Naive thymus-derived CD4-positive, alpha-beta T cell (primary cell): ENCODE measurements at regions not wholly inside any gene's neighbourhood (a gene's known extent, or its start where the extent isn't known, plus 50 kb on each side); places are given as distances from the start of the nearest gene placed in this dataset.

ENCODE experiments used
- ATAC-seq: fragments of 150-1000 bp; cut with Tn5 transposase; 2 replicates; pipeline ENCODE4 v1.10.0; 2021; ENCODE audit warnings: mild to moderate bottlenecking, moderate library complexity
- CTCF ChIA-PET: fragments of 350-600 bp; sonication (Branson Sonifier 250); formaldehyde crosslinking; loops from one replicate; lab custom pipeline; 2021; ENCODE audit warnings: antibody characterized with exemption; lab: Charles Lee
- POLR2A ChIA-PET: fragments of 350-600 bp; sonication (Branson Sonifier 250); formaldehyde crosslinking; loops from one replicate; lab custom pipeline; 2021; ENCODE audit warnings: antibody characterized with exemption, inconsistent platforms; lab: Charles Lee
- DNase-seq, 9 donors: peaks; one replicate each; pipeline versions ENCODE4 v3.0.0 to v3.0.0-alpha.2; 2020 to 2022; ENCODE audit warnings: mixed read lengths in 1 of 9
- H3K27ac ChIP-seq: one replicate; pipeline ENCODE4 v1.7.0; 2013; ENCODE audit warnings: mild to moderate bottlenecking, low read depth, low read length, moderate library complexity
- H3K27me3 ChIP-seq, 2 donors: one replicate each; pipeline ENCODE4 v1.7.0; 2013; ENCODE audit warnings: low read length in 2 of 2, mild to moderate bottlenecking in 2 of 2, moderate library complexity in 2 of 2; ENCODE audit not compliant: control insufficient read depth in 2 of 2, insufficient read depth in 2 of 2
- H3K36me3 ChIP-seq, 3 experiments: 1 replicate in 2 of 3; 2 replicates in 1 of 3; pipeline ENCODE4 v1.7.0; 2013; ENCODE audit warnings: low read length in 3 of 3, mild to moderate bottlenecking in 3 of 3, moderate library complexity in 1 of 3; ENCODE audit not compliant: insufficient read depth in 3 of 3, control insufficient read depth in 2 of 3
- H3K4me1 ChIP-seq, 2 donors: one replicate each; pipeline ENCODE4 v1.7.0; 2013; ENCODE audit warnings: low read length in 2 of 2, mild to moderate bottlenecking in 2 of 2, moderate library complexity in 1 of 2; ENCODE audit not compliant: control insufficient read depth in 2 of 2, insufficient read depth in 2 of 2
- H3K4me3 ChIP-seq: 2 replicates; pipeline ENCODE4 v1.7.0; 2013; ENCODE audit warnings: mild to moderate bottlenecking, low read length
- H3K9me3 ChIP-seq, 3 experiments: 1 replicate in 2 of 3; 2 replicates in 1 of 3; pipeline ENCODE4 v1.7.0; 2013; ENCODE audit warnings: low read length in 3 of 3; ENCODE audit not compliant: control insufficient read depth in 2 of 3
- H3K27ac Mint-ChIP-seq, 9 donors: one replicate each; pipeline ENCODE4 v1.8.0; 2020 to 2022; ENCODE audit warnings: mixed read lengths in 9 of 9, mild to moderate bottlenecking in 8 of 9, moderate library complexity in 5 of 9, inconsistent platforms in 2 of 9
- H3K27me3 Mint-ChIP-seq, 5 donors: one replicate each; pipeline ENCODE4 v1.8.0; 2021 to 2022; ENCODE audit warnings: mixed read lengths in 5 of 5, mild to moderate bottlenecking in 1 of 5
- H3K36me3 Mint-ChIP-seq, 5 donors: one replicate each; pipeline ENCODE4 v1.8.0; 2020 to 2022; ENCODE audit warnings: mixed read lengths in 5 of 5, mild to moderate bottlenecking in 3 of 5, inconsistent platforms in 1 of 5
- H3K4me1 Mint-ChIP-seq, 7 donors: one replicate each; pipeline ENCODE4 v1.8.0; 2020 to 2022; ENCODE audit warnings: mixed read lengths in 7 of 7, mild to moderate bottlenecking in 3 of 7, inconsistent platforms in 1 of 7
- H3K4me3 Mint-ChIP-seq, 10 donors: one replicate each; pipeline ENCODE4 v1.8.0; 2020 to 2022; ENCODE audit warnings: mild to moderate bottlenecking in 10 of 10, mixed read lengths in 10 of 10, moderate library complexity in 6 of 10, inconsistent platforms in 2 of 10
- H3K9me3 Mint-ChIP-seq, 11 donors: one replicate each; pipeline ENCODE4 v1.8.0; 2020 to 2022; ENCODE audit warnings: mixed read lengths in 11 of 11, mild to moderate bottlenecking in 4 of 11, inconsistent platforms in 1 of 11, moderate library complexity in 1 of 11
- intact Hi-C, 2 donors: fragments of 100-400 bp; cut with micrococcal nuclease; formaldehyde crosslinking; loops; one replicate each; pipeline ENCODE4 v1.15.1; 2023

DNA sequence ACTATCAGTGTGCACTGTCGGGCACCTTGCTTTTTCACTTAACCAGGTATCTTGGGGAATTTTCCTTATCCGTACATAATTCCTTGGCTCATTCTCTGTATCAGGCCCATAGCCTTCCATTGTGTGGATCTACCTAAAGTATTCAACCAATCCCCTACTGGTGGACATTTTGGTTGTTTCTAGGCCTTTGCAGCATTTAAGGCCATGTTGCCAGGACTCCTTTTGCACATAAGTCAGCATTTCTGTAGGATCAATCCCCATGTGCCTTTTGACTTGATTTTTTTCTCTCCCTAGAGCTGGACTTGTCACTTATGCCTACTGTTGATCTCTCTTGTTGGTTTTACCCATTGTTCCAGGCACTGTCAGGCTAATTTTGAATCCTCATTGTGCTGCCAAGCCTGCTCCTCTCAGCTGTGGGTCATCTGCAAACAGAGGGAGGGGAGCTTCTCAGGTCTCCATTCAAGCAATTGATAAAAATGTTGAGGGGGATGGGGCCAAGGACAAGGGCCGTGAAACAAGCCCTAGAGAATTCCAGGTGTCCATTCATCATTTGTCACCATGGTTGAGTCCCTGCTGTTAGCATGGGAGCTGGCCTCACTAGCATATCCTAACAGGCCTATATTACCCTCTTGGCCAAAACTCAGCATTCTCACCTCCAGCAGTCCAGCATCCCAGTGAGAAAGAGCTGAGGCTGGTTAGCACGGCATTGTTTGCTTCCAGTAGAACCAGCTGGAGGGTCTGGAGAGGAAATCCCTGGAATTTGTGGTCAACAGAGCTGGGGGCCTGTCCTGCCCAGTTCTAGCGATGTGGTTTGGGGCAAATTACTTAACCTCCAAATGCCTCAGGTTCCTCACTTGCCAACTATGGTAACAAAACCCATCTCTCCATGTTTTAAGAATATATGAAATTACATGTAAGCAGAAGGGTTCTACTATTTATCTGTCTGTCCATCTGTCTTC lies 178.4 kb downstream of the MRPL14 start:
- no peaks in the 10 kb centered on the region for H3K36me3 ChIP-seq
- DNase-seq (no peak), ATAC-seq (no peak)
- CTCF ChIA-PET: no interaction called here
- no peak overlapping the region for H3K27ac ChIP-seq
- Mint-ChIP-seq H3K27me3 (peaks cover 0 to 14% (median 6%) of the 10 kb centered on the region in 5 donors), H3K4me1 (peaks cover 0 to 1% (median 0%) of the 10 kb centered on the region in 7 donors), H3K9me3 (peaks cover 5 to 29% (median 19%) of the 10 kb centered on the region in 11 donors), H3K27ac (no peak overlapping the region), H3K36me3 (peaks cover 0 to 6% (median 0%) of the 10 kb centered on the region in 5 donors), H3K4me3 (no peak overlapping the region)
- intact Hi-C loops: no loop called here
- no peaks in the 10 kb centered on the region for H3K4me1 ChIP-seq
- no peak overlapping the region for H3K4me3 ChIP-seq
- H3K9me3 ChIP-seq: peaks cover 0 to 11% (median 0%) of the 10 kb centered on the region in 3 experiments
- POLR2A ChIA-PET: no interaction called here
- no peaks in the 10 kb centered on the region for H3K27me3 ChIP-seq

DNA sequence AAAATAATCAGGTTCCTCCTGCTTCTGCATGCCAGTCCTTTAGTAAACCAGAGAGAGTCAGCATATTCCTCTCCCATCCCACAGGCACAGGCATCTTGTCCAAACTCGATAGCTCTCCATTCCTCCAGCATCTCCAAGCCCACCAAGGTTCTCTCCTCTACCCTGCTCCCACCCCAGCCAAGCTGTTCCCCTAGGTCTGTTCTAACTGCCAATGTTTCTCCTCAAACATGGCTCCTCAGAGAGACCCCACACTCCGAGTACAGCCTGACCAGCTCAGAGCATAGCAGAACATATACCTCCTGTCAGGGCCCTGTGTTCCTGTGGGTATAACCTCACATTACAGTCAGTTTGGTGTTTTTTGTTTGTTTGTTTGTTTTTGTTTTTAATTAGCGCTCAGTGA lies 177.8 kb downstream of the VEGFA start:
- ChIA-PET POLR2A (no interaction called here), CTCF (no interaction called here)
- Histone ChIP-seq H3K4me1 (no peaks in the 10 kb centered on the region), H3K36me3 (no peaks in the 10 kb centered on the region), H3K27me3 (no peaks in the 10 kb centered on the region), H3K9me3 (peaks cover 0 to 14% (median 0%) of the 10 kb centered on the region in 3 experiments), H3K27ac (no peak overlapping the region), H3K4me3 (no peak overlapping the region)
- Mint-ChIP-seq H3K27ac (no peak overlapping the region), H3K9me3 (peaks cover 5 to 36% (median 19%) of the 10 kb centered on the region in 11 donors), H3K4me1 (peaks cover 0 to 1% (median 0%) of the 10 kb centered on the region in 7 donors), H3K27me3 (peaks cover 0 to 6% (median 3%) of the 10 kb centered on the region in 5 donors), H3K36me3 (peaks cover 0 to 6% (median 0%) of the 10 kb centered on the region in 5 donors), H3K4me3 (no peak overlapping the region)
- intact Hi-C loops: no loop called here
- DNase-seq (no peak), ATAC-seq (no peak)

DNA sequence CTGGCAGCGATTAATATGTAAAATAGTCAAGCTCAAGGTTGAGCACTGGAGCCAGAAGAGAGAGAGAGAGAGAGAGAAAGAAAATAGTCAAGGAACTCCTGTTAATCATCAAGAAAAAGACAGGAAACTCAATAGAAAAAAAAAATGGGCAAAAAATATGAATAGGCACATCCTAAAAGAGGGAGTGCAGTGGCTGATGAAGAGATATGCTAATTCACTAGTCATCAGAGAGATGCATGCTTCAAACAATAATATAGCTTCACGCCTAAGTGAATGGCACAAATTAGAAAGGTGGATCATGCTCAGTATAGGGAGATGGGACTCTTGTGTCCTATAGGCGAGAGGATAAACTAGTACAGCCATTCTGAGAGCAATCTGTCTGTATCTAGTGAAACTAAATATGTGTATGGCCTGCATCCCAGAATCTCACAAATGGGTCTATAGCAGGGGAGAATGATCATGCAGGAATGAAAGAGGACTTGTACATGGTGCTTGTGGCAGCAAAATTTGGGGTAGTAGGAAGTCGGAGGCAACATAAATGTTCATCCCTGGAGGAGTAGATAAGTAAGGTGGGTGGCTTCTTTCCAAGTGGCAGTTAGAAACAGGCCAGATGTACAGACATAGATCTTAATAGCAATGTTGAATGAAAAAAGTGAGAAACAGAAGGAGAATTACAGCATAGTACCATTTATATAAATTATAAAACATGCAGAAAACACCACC lies 176.8 kb downstream of the VEGFA start:
- Histone ChIP-seq H3K36me3 (no peaks in the 10 kb centered on the region), H3K27ac (no peak overlapping the region), H3K4me1 (no peaks in the 10 kb centered on the region), H3K9me3 (peaks cover 0 to 14% (median 0%) of the 10 kb centered on the region in 3 experiments), H3K4me3 (no peak overlapping the region), H3K27me3 (no peaks in the 10 kb centered on the region)
- ChIA-PET CTCF (no interaction called here), POLR2A (no interaction called here)
- H3K4me1 Mint-ChIP-seq: peaks cover 0 to 1% (median 0%) of the 10 kb centered on the region in 7 donors
- intact Hi-C loops: no loop called here
- H3K36me3 Mint-ChIP-seq: peaks cover 0 to 6% (median 0%) of the 10 kb centered on the region in 5 donors
- no peak overlapping the region for H3K27ac Mint-ChIP-seq
- H3K9me3 Mint-ChIP-seq: peaks cover 5 to 40% (median 19%) of the 10 kb centered on the region in 11 donors
- peaks cover 0 to 6% (median 0%) of the 10 kb centered on the region in 5 donors for H3K27me3 Mint-ChIP-seq
- no peak overlapping the region for H3K4me3 Mint-ChIP-seq
- DNase-seq (no peak), ATAC-seq (no peak)

DNA sequence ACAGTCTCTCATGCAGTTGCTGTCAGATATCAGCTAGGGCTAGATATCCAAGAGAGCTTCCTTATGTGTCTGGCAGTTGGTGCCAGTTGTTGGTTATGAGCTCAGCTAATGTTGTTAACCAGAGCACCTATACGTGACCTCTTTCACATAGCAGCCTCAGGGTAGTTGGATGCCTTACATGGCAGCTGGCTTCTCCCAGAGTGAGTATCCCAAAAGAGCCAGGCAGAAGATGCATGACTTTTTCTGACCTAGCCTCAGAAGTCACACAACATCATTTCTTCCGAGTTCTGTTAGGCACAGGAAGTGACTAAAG lies 175.7 kb downstream of the VEGFA start:
- ATAC-seq (no peak), DNase-seq (no peak)
- no peak overlapping the region for H3K27ac ChIP-seq
- no peaks in the 10 kb centered on the region for H3K36me3 ChIP-seq
- no peaks in the 10 kb centered on the region for H3K27me3 ChIP-seq
- no peak overlapping the region for H3K4me3 ChIP-seq
- intact Hi-C loops: no loop called here
- H3K4me3 Mint-ChIP-seq: no peak overlapping the region
- CTCF ChIA-PET: no interaction called here
- H3K27me3 Mint-ChIP-seq: peaks cover 0 to 6% (median 0%) of the 10 kb centered on the region in 5 donors
- peaks cover 0 to 14% (median 0%) of the 10 kb centered on the region in 3 experiments for H3K9me3 ChIP-seq
- peaks cover 0 to under 1% (median 0%) of the 10 kb centered on the region in 7 donors for H3K4me1 Mint-ChIP-seq
- peaks cover 5 to 40% (median 19%) of the 10 kb centered on the region in 11 donors for H3K9me3 Mint-ChIP-seq
- POLR2A ChIA-PET: no interaction called here
- H3K27ac Mint-ChIP-seq: no peak overlapping the region
- no peaks in the 10 kb centered on the region for H3K4me1 ChIP-seq
- H3K36me3 Mint-ChIP-seq: peaks cover 0 to 6% (median 0%) of the 10 kb centered on the region in 5 donors

DNA sequence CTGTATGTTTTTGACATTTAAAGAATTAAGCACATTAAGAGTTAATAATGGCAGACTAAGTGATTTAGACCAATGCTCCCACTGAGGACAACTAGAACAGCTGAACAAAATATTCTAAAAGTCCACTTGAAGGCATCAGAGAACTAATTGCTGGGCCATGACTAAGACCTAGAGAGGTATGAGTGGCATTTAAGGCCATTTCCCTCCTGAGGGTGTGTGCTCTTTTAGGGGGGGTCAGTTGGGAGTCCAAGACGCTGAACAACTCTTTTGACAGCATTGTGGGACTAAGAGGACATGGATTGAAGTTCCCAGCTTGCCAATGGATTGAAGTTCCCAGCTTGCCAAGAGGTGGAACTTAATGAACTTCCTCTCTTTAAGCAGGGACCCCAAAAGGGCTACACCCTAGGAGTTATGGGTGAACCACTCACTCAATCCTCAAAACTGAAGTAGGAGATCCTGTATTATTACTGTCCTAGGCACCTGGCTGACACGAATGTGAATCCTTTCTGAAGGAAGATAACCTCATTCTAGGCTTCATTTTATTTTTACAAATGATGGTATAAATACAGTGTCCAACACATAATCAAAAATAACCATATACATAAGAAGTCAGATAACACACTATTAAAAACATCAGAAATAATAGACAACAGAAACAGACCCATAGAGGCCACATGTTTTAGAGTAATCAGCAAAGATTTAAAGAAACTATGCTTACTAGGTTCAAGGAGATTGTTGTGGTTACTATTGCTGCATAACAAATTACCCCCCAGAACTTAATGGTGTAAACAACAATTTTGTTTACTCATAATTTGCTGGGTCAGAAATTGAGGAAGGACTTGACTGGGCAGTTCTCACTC lies 175.1 kb downstream of the VEGFA start:
- DNase-seq: no peak
- Mint-ChIP-seq H3K27ac (no peak overlapping the region), H3K9me3 (peaks cover 5 to 40% (median 19%) of the 10 kb centered on the region in 11 donors), H3K27me3 (peaks cover 0 to 3% (median 0%) of the 10 kb centered on the region in 5 donors), H3K36me3 (peaks cover 0 to 6% (median 0%) of the 10 kb centered on the region in 5 donors), H3K4me3 (no peak overlapping the region), H3K4me1 (no peaks in the 10 kb centered on the region)
- intact Hi-C loops: no loop called here
- CTCF ChIA-PET: no interaction called here
- Histone ChIP-seq H3K4me3 (no peak overlapping the region), H3K36me3 (no peaks in the 10 kb centered on the region), H3K27me3 (no peaks in the 10 kb centered on the region), H3K4me1 (no peaks in the 10 kb centered on the region), H3K9me3 (peaks cover 0 to 14% (median 0%) of the 10 kb centered on the region in 3 experiments), H3K27ac (no peak overlapping the region)
- no peak for ATAC-seq
- POLR2A ChIA-PET: no interaction called here

DNA sequence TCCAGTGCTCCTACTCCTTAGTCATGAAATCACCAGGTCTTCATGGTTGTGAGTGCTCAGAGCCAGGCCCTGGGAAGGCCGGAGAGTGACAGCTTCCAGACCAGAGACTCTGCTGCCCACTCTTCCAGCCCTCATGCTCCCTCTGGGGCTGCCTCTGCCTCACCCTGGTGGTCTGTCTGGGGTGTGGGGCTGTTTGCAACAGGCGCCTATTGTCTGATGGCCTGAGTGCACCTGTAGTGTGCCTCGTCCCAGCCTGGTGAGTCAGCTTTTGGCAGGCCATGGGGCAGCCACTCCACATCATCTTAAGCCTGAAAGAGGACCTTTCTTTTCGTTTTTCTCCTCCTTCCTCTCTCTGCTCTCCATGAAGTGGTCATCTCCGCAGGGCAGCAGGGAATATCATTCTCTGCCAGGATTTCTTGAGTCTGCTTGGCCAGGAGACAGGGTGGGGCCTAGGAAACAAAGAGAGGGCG lies 173.8 kb downstream of the VEGFA start:
- Mint-ChIP-seq H3K9me3 (peaks cover 5 to 40% (median 19%) of the 10 kb centered on the region in 11 donors), H3K27me3 (no peaks in the 10 kb centered on the region), H3K4me1 (no peaks in the 10 kb centered on the region), H3K4me3 (no peak overlapping the region), H3K27ac (no peak overlapping the region), H3K36me3 (peaks cover 0 to 6% (median 0%) of the 10 kb centered on the region in 5 donors)
- intact Hi-C loops: no loop called here
- POLR2A ChIA-PET: no interaction called here
- Histone ChIP-seq H3K36me3 (no peaks in the 10 kb centered on the region), H3K27ac (no peak overlapping the region), H3K4me1 (no peaks in the 10 kb centered on the region), H3K9me3 (peaks cover 0 to 14% (median 0%) of the 10 kb centered on the region in 3 experiments), H3K27me3 (no peaks in the 10 kb centered on the region), H3K4me3 (no peak overlapping the region)
- ATAC-seq: no peak
- CTCF ChIA-PET: no interaction called here
- DNase-seq: no peak
